ENCODE measurements at regions not wholly inside any gene's neighbourhood (a gene's known extent, or its start where the extent isn't known, plus 50 kb on each side); places are given as distances from the start of the nearest gene placed in this dataset.

GRCh38 chr9:93865245-93865644 lies 89.9 kb downstream of the BARX1 start:
- in situ Hi-C loops (cut with MboI; ENCODE audit: low sequenced_read_pairs): no loop called here
- DNase-seq (ENCODE audit: low spot score in 2 of 2): no peak
- H3K9me3 ChIP-seq: no peaks in the 10 kb centered on the region
- H3K4me1 ChIP-seq: no peaks in the 10 kb centered on the region
- H3K4me3 ChIP-seq: no peak overlapping the region
- H3K27me3 ChIP-seq (ENCODE audit: low read depth): no peaks in the 10 kb centered on the region
- H3K36me3 ChIP-seq (replicated peaks): no peaks in the 10 kb centered on the region

- Histone ChIP-seq H3K4me3 (no peak overlapping the region), H3K9me3 (no peaks in the 10 kb centered on the region), H3K27me3 (ENCODE audit: low read depth) (no peaks in the 10 kb centered on the region), H3K4me1 (no peaks in the 10 kb centered on the region), H3K36me3 (replicated peaks) (no peaks in the 10 kb centered on the region)
- in situ Hi-C loops (cut with MboI; ENCODE audit: low sequenced_read_pairs): no loop called here
- DNase-seq (ENCODE audit: low spot score in 2 of 2): no peak
Measured at GRCh38 chr9:93864840-93865239, 90.3 kb downstream of the BARX1 start.

GRCh38 chr9:93864032-93864431 lies 91.1 kb downstream of the BARX1 start:
- in situ Hi-C loops (cut with MboI; ENCODE audit: low sequenced_read_pairs): no loop called here
- DNase-seq (ENCODE audit: low spot score in 2 of 2): no peak
- H3K36me3 ChIP-seq (replicated peaks): no peaks in the 10 kb centered on the region
- no peak overlapping the region for H3K4me3 ChIP-seq
- no peaks in the 10 kb centered on the region for H3K27me3 ChIP-seq (ENCODE audit: low read depth)
- no peaks in the 10 kb centered on the region for H3K9me3 ChIP-seq
- no peaks in the 10 kb centered on the region for H3K4me1 ChIP-seq

DNA sequence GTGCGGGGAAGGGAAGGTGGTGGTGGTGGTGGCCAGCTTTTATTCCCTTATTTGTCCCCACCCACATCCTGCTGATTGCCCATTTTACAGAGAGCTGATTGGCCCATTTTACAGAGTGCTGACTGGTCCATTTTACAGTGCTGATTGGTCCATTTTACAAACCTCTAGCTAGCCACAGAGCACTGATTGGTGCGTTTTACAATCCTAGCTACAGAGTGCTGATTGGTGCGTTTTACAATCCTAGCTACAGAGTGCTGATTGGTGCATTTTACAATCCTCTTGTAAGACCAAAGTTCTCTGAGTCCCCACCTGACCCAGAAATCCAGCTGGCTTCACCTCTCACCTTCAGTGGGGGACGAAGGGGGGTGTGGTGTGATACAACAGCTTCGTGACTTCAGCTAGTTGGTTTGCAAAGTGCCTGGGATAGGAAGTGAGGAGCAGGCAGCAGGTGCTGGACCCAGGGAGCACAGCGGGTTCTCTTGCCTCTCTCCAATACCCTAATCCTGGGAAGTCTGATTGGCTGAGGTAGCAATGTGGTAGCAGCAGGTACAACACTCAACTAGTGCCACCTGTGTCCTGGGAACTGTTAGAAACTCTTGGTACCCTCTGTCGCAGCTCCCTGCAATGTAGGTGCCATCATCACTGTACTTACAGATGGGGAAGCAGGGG lies 92.1 kb downstream of the BARX1 start:
- H3K36me3 ChIP-seq (replicated peaks): no peaks in the 10 kb centered on the region

GRCh38 chr9:93861736-93862358 lies 93.3 kb downstream of the BARX1 start:
- H3K36me3 ChIP-seq (replicated peaks): no peaks in the 10 kb centered on the region
- H3K4me1 ChIP-seq: no peaks in the 10 kb centered on the region
- no peaks in the 10 kb centered on the region for H3K9me3 ChIP-seq
- in situ Hi-C loops (cut with MboI; ENCODE audit: low sequenced_read_pairs): no loop called here
- H3K4me3 ChIP-seq: no peak overlapping the region
- DNase-seq (ENCODE audit: low spot score in 2 of 2): no peak
- H3K27me3 ChIP-seq (ENCODE audit: low read depth): no peaks in the 10 kb centered on the region

More for the DNA sequence above, 92.1 kb downstream of the BARX1 start:
- Histone ChIP-seq H3K27me3 (ENCODE audit: low read depth) (no peaks in the 10 kb centered on the region), H3K4me1 (no peaks in the 10 kb centered on the region), H3K4me3 (no peak overlapping the region), H3K9me3 (no peaks in the 10 kb centered on the region)
- no peak for DNase-seq (ENCODE audit: low spot score in 2 of 2)
- in situ Hi-C loops (cut with MboI; ENCODE audit: low sequenced_read_pairs): no loop called here

- Histone ChIP-seq H3K27me3 (ENCODE audit: low read depth) (no peaks in the 10 kb centered on the region), H3K9me3 (no peaks in the 10 kb centered on the region), H3K4me1 (no peaks in the 10 kb centered on the region), H3K36me3 (replicated peaks) (no peaks in the 10 kb centered on the region), H3K4me3 (no peak overlapping the region)
- in situ Hi-C loops (cut with MboI; ENCODE audit: low sequenced_read_pairs): no loop called here
- no peak for DNase-seq (ENCODE audit: low spot score in 2 of 2)
Measured at GRCh38 chr9:93860694-93861658, 94.2 kb downstream of the BARX1 start.

DNA sequence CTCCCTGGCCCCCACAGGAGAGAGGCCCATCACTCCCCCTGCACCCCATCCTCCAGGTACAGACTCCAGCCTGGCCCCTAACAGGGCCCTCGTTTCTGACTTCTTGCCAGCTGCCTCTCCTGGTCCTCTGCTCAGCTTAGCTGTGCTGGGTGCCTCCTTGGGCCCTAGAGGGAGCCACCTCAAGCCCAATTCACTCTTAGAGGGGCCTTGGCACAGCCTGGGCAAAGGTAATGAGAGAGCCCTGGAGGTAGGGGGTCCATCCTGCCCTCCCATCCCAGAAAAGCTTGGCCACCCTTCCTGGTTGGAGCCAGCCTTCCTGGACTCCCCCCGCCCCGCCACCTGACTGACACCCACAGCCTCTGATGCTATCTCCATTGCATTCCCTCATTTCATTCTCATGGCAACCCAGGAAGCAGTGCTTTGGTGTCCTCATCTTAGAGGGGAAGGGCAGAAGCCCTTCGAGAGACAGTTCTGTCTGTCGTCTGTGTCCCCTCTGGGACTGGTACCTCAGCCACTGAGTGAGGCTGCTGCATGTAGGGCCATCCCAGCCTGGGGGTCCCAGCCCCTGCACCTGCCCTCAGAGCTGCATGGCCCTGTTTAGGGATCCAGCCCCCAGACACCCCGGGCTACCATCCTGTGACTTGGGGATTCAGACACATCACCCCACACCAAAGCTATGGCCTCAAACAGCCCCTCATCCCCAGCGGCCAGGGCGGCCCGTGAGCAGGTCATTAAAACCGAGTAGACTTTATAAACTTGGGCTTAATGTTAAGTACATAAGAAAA lies 95.5 kb downstream of the BARX1 start:
- no peaks in the 10 kb centered on the region for H3K4me1 ChIP-seq
- H3K36me3 ChIP-seq (replicated peaks): no peaks in the 10 kb centered on the region
- H3K9me3 ChIP-seq: no peaks in the 10 kb centered on the region
- H3K27me3 ChIP-seq (ENCODE audit: low read depth): no peaks in the 10 kb centered on the region; the same call in 1 of the 2 replicates
- no peak for DNase-seq (ENCODE audit: low spot score in 2 of 2)
- in situ Hi-C loops (cut with MboI; ENCODE audit: low sequenced_read_pairs): no loop called here
- no peak overlapping the region for H3K4me3 ChIP-seq

- no peaks in the 10 kb centered on the region for H3K36me3 ChIP-seq (replicated peaks)
- H3K4me3 ChIP-seq: no peak overlapping the region
- H3K4me1 ChIP-seq: no peaks in the 10 kb centered on the region
- H3K9me3 ChIP-seq: no peaks in the 10 kb centered on the region
- no peaks in the 10 kb centered on the region; the same call in 1 of the 2 replicates for H3K27me3 ChIP-seq (ENCODE audit: low read depth)
- in situ Hi-C loops (cut with MboI; ENCODE audit: low sequenced_read_pairs): no loop called here
- DNase-seq (ENCODE audit: low spot score in 2 of 2): no peak
Measured at GRCh38 chr9:93857528-93857927, 97.6 kb downstream of the BARX1 start.

GRCh38 chr9:93852728-93853127 lies 102.4 kb downstream of the BARX1 start:
- in situ Hi-C loops (cut with MboI; ENCODE audit: low sequenced_read_pairs): no loop called here
- Histone ChIP-seq H3K4me1 (no peaks in the 10 kb centered on the region), H3K4me3 (no peak overlapping the region), H3K27me3 (ENCODE audit: low read depth) (no peaks in the 10 kb centered on the region; the same call in 1 of the 2 replicates), H3K36me3 (replicated peaks) (no peaks in the 10 kb centered on the region), H3K9me3 (no peaks in the 10 kb centered on the region)
- DNase-seq (ENCODE audit: low spot score in 2 of 2): no peak

DNA sequence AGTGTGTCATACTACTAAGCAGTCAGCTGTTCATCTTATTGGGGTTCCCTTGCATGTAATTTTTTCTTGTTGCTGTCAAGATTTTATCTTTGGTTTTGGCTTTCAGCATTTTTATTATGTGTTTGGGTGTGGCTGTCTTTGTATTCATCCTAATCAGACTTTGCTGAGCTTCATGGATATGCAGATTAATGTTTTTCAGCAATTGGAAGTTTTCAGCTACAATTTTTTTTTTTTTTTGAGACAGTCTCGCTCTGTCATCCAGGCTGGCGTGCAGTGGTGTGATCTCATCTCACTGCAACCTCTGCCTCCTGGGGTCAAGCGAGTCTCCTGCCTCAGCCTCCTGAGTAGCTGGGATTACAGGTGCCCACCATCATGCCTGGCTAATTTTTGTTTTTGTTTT lies 108.8 kb downstream of the BARX1 start:
- H3K27me3 ChIP-seq (ENCODE audit: low read depth): no peaks in the 10 kb centered on the region
- no peaks in the 10 kb centered on the region for H3K36me3 ChIP-seq (replicated peaks)
- H3K4me1 ChIP-seq: peaks cover 3% of the 10 kb centered on the region; the same call in 1 of the 2 replicates
- in situ Hi-C loops (cut with MboI; ENCODE audit: low sequenced_read_pairs): no loop called here
- H3K9me3 ChIP-seq: peaks cover 3% of the 10 kb centered on the region; the same call in 1 of the 2 replicates
- no peak overlapping the region for H3K4me3 ChIP-seq
- DNase-seq (ENCODE audit: low spot score in 2 of 2): peak in 1 of 2 experiments; percentile 44

DNA sequence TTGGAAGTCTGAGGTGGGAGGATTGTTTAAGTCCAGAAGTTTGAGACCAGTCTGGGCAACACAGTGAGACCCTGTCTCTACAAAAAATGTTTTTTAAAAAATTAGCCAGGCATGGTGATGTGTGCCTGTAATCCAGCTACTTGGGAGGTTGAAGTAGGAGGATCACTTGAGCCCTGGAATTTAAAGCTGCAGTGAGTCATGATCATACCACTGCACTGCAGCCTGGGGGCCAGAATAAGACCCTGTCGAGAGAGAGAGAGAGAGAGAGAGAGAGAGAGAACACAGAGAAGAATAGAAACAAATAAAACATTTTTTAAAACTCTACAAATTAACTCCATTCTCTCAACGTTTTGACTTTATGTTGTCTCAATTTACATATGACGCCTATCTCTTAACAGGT lies 111.8 kb downstream of the BARX1 start:
- Histone ChIP-seq H3K4me1 (peaks cover 3% of the 10 kb centered on the region; the same call in 1 of the 2 replicates), H3K4me3 (no peak overlapping the region), H3K36me3 (replicated peaks) (no peaks in the 10 kb centered on the region), H3K9me3 (peaks cover 3% of the 10 kb centered on the region; the same call in 1 of the 2 replicates), H3K27me3 (ENCODE audit: low read depth) (no peaks in the 10 kb centered on the region)
- in situ Hi-C loops (cut with MboI; ENCODE audit: low sequenced_read_pairs): no loop called here
- DNase-seq (ENCODE audit: low spot score in 2 of 2): peak in 1 of 2 experiments; percentile 13

- in situ Hi-C loops (cut with MboI; ENCODE audit: low sequenced_read_pairs): no loop called here
- Histone ChIP-seq H3K27me3 (ENCODE audit: low read depth) (no peaks in the 10 kb centered on the region), H3K9me3 (no peaks in the 10 kb centered on the region), H3K36me3 (replicated peaks) (no peaks in the 10 kb centered on the region), H3K4me3 (no peak overlapping the region), H3K4me1 (no peaks in the 10 kb centered on the region)
- DNase-seq (ENCODE audit: low spot score in 2 of 2): no peak
Measured at GRCh38 chr9:93830606-93831005, 124.5 kb downstream of the BARX1 start.

- in situ Hi-C loops (cut with MboI; ENCODE audit: low sequenced_read_pairs): no loop called here
- Histone ChIP-seq H3K4me3 (no peak overlapping the region), H3K4me1 (no peaks in the 10 kb centered on the region), H3K36me3 (replicated peaks) (no peaks in the 10 kb centered on the region), H3K27me3 (ENCODE audit: low read depth) (no peaks in the 10 kb centered on the region), H3K9me3 (no peaks in the 10 kb centered on the region)
- DNase-seq (ENCODE audit: low spot score in 2 of 2): no peak
Measured at GRCh38 chr9:93830012-93830596, 125.1 kb downstream of the BARX1 start.

Measured in HAP-1 (cell line).